NB4 (cell line): ENCODE measurements at regions not wholly inside any gene's neighbourhood (a gene's known extent, or its start where the extent isn't known, plus 50 kb on each side); places are given as distances from the start of the nearest gene placed in this dataset.

Source experiments
- CTCF ChIP-seq: IDR thresholded peaks from one replicate; pipeline ENCODE4 v1.5.1; 2012; ENCODE audit warnings: low read depth, low read length
- POLR2A ChIP-seq: IDR thresholded peaks from 2 replicates; pipeline ENCODE4 v1.6.1; 2011; ENCODE audit warnings: mild to moderate bottlenecking; ENCODE audit not compliant: insufficient read length; ENCODE audit errors: extremely low read depth

- no peak for TF ChIP-seq POLR2A
- no peak for TF ChIP-seq CTCF
Measured at GRCh38 chr20:12466915-12467314, 541.9 kb upstream of the SPTLC3 start.
